ENCODE measurements at regions not wholly inside any gene's neighbourhood (a gene's known extent, or its start where the extent isn't known, plus 50 kb on each side); places are given as distances from the start of the nearest gene placed in this dataset.

GRCh38 chr12:107884769-107885694 lies 110.5 kb downstream of the ASCL4 start:
- H3K79me2 ChIP-seq (ENCODE audit: control insufficient read depth, low read length), result no peaks in the 10 kb centered on the region

DNA sequence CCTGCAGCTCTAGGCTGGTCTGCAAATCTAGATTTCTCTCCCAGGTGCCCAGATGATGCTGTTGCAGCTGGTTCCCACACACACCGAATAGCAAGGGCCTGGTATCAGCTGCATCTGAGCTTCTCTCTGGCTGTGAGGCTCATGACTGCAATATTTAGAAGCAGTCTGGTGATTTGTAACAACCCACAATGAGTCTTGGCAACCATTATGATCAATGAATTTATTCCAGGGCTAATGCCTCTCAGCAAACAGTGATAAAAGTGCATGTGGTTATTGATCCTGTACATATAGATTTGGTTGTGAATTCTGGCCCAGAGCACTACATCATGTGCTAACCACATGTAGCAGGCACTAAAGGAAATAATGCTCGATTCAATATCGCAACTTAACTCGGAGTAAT lies 114.3 kb downstream of the ASCL4 start:
- H3K36me3 ChIP-seq (ENCODE audit: control insufficient read depth, low read length), result no peaks in the 10 kb centered on the region
- no peaks in the 10 kb centered on the region for H3F3A ChIP-seq (ENCODE audit: control insufficient read depth, insufficient read depth)
- H3K79me2 ChIP-seq (ENCODE audit: control insufficient read depth, low read length), result no peaks in the 10 kb centered on the region
- H3K9me3 ChIP-seq (ENCODE audit: control insufficient read depth, insufficient read depth, low read length), result no peaks in the 10 kb centered on the region
- no peak overlapping the region for H3K27ac ChIP-seq (ENCODE audit: low read depth, low read length)
- H3K4me1 ChIP-seq (ENCODE audit: control insufficient read depth, low read length), result no peaks in the 10 kb centered on the region
- TF ChIP-seq, protein P1, sequence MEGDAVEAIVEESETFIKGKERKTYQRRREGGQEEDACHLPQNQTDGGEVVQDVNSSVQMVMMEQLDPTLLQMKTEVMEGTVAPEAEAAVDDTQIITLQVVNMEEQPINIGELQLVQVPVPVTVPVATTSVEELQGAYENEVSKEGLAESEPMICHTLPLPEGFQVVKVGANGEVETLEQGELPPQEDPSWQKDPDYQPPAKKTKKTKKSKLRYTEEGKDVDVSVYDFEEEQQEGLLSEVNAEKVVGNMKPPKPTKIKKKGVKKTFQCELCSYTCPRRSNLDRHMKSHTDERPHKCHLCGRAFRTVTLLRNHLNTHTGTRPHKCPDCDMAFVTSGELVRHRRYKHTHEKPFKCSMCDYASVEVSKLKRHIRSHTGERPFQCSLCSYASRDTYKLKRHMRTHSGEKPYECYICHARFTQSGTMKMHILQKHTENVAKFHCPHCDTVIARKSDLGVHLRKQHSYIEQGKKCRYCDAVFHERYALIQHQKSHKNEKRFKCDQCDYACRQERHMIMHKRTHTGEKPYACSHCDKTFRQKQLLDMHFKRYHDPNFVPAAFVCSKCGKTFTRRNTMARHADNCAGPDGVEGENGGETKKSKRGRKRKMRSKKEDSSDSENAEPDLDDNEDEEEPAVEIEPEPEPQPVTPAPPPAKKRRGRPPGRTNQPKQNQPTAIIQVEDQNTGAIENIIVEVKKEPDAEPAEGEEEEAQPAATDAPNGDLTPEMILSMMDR (IDR thresholded peaks at IDR 0.05; ENCODE audit: low read depth, low read length, poor library complexity, severe bottlenecking), result no peak
- no peak for TF ChIP-seq EZH2phosphoT487 (IDR thresholded peaks at IDR 0.05; ENCODE audit: borderline replicate concordance, low read length)
- no peaks in the 10 kb centered on the region for H4K20me1 ChIP-seq (ENCODE audit: control insufficient read depth, insufficient read depth, low read depth, low read length)
- no peak overlapping the region for H3K4me3 ChIP-seq (ENCODE audit: low read length)
- peaks cover 6% of the 10 kb centered on the region for H3K27me3 ChIP-seq (ENCODE audit: control insufficient read depth, low read length)
- H3K9me2 ChIP-seq (replicated peaks; ENCODE audit: control insufficient read depth, low read length), result no peaks in the 10 kb centered on the region
- no peak overlapping the region for H3K4me2 ChIP-seq (ENCODE audit: low read length)

More at GRCh38 chr12:107884769-107885694, 110.5 kb downstream of the ASCL4 start:
- Histone ChIP-seq H3K4me3 (ENCODE audit: low read length) (no peak overlapping the region), H3K9me2 (replicated peaks; ENCODE audit: control insufficient read depth, low read length) (no peaks in the 10 kb centered on the region), H3K4me2 (ENCODE audit: low read length) (no peak overlapping the region), H3K9me3 (ENCODE audit: control insufficient read depth, insufficient read depth, low read length) (no peaks in the 10 kb centered on the region), H3F3A (ENCODE audit: control insufficient read depth, insufficient read depth) (no peaks in the 10 kb centered on the region), H3K4me1 (ENCODE audit: control insufficient read depth, low read length) (no peaks in the 10 kb centered on the region), H3K27me3 (ENCODE audit: control insufficient read depth, low read length) (peaks cover 9% of the 10 kb centered on the region), H3K27ac (ENCODE audit: low read depth, low read length) (no peak overlapping the region), H4K20me1 (ENCODE audit: control insufficient read depth, insufficient read depth, low read depth, low read length) (no peaks in the 10 kb centered on the region), H3K36me3 (ENCODE audit: control insufficient read depth, low read length) (no peaks in the 10 kb centered on the region)
- TF ChIP-seq, protein P1 (IDR thresholded peaks at IDR 0.05; ENCODE audit: low read depth, low read length, poor library complexity, severe bottlenecking), result peak; percentile 79
- no peak for TF ChIP-seq EZH2phosphoT487 (IDR thresholded peaks at IDR 0.05; ENCODE audit: borderline replicate concordance, low read length)

GRCh38 chr12:107891967-107892366 lies 117.5 kb downstream of the ASCL4 start:
- Histone ChIP-seq H3K4me2 (ENCODE audit: low read length) (no peak overlapping the region), H3K9me2 (replicated peaks; ENCODE audit: control insufficient read depth, low read length) (no peaks in the 10 kb centered on the region), H3K4me3 (ENCODE audit: low read length) (no peak overlapping the region), H4K20me1 (ENCODE audit: control insufficient read depth, insufficient read depth, low read depth, low read length) (no peaks in the 10 kb centered on the region), H3F3A (ENCODE audit: control insufficient read depth, insufficient read depth) (no peaks in the 10 kb centered on the region), H3K4me1 (ENCODE audit: control insufficient read depth, low read length) (no peaks in the 10 kb centered on the region), H3K27ac (ENCODE audit: low read depth, low read length) (no peak overlapping the region), H3K27me3 (ENCODE audit: control insufficient read depth, low read length) (no peaks in the 10 kb centered on the region), H3K36me3 (ENCODE audit: control insufficient read depth, low read length) (no peaks in the 10 kb centered on the region), H3K79me2 (ENCODE audit: control insufficient read depth, low read length) (no peaks in the 10 kb centered on the region), H3K9me3 (ENCODE audit: control insufficient read depth, insufficient read depth, low read length) (no peaks in the 10 kb centered on the region)
- TF ChIP-seq, protein P1 (IDR thresholded peaks at IDR 0.05; ENCODE audit: low read depth, low read length, poor library complexity, severe bottlenecking), result peak; percentile 60
- no peak for TF ChIP-seq EZH2phosphoT487 (IDR thresholded peaks at IDR 0.05; ENCODE audit: borderline replicate concordance, low read length)

Data from DOHH2 (cell line).